Calu3 (cell line): ENCODE measurements at regions not wholly inside any gene's neighbourhood (a gene's known extent, or its start where the extent isn't known, plus 50 kb on each side); places are given as distances from the start of the nearest gene placed in this dataset.

ENCODE experiments used
- BruUV-seq: library from RNA; stranded (reverse); fragments of 400-500 nt; replicated peaks from 2 replicates; lab custom pipeline; 2021; lab: Mats Ljungman, UMichigan
- CTCF ChIA-PET: fragments of 300-600 bp; sonication (Branson Sonifier 250); formaldehyde crosslinking; loops from one replicate; lab custom pipeline; 2022; ENCODE audit warnings: antibody characterized with exemption; lab: Charles Lee
- DNase-seq: peaks from one replicate; pipeline ENCODE4 v3.0.0; 2022
- H3K27ac Mint-ChIP-seq: one replicate; pipeline ENCODE4 v1.8.0; 2022; ENCODE audit warnings: mixed read lengths; ENCODE audit not compliant: unreplicated experiment
- H3K27me3 Mint-ChIP-seq: one replicate; pipeline ENCODE4 v1.8.0; 2022; ENCODE audit warnings: mixed read lengths; ENCODE audit not compliant: unreplicated experiment
- H3K36me3 Mint-ChIP-seq: one replicate; pipeline ENCODE4 v1.8.0; 2022; ENCODE audit warnings: mild to moderate bottlenecking, moderate library complexity, mixed read lengths; ENCODE audit not compliant: insufficient read depth, unreplicated experiment
- H3K4me1 Mint-ChIP-seq: one replicate; pipeline ENCODE4 v1.8.0; 2022; ENCODE audit warnings: mild to moderate bottlenecking, low read depth, mixed read lengths; ENCODE audit not compliant: unreplicated experiment
- H3K4me3 Mint-ChIP-seq: one replicate; pipeline ENCODE4 v1.8.0; 2022; ENCODE audit warnings: mild to moderate bottlenecking, low read depth, moderate library complexity, mixed read lengths; ENCODE audit not compliant: unreplicated experiment
- H3K9me3 Mint-ChIP-seq: one replicate; pipeline ENCODE4 v1.8.0; 2022; ENCODE audit warnings: low read depth, mixed read lengths; ENCODE audit not compliant: unreplicated experiment
- CTCF ChIP-seq: fragments of 200-600 bp; IDR thresholded peaks from one replicate; pipeline ENCODE4 v1.8.0; 2022; ENCODE audit warnings: antibody characterized with exemption; ENCODE audit not compliant: unreplicated experiment
- intact Hi-C: fragments of 100-400 bp; cut with micrococcal nuclease; formaldehyde crosslinking; loops from one replicate; pipeline ENCODE4 v1.10.0; 2022; ENCODE audit not compliant: unreplicated experiment

GRCh38 chr15:39455471-39455991, 125.3 kb upstream of the THBS1 start:
- H3K9me3 Mint-ChIP-seq = no peaks in the 10 kb centered on the region
- H3K4me3 Mint-ChIP-seq = no peak overlapping the region
- H3K27me3 Mint-ChIP-seq = no peaks in the 10 kb centered on the region
- no peak overlapping the region for H3K27ac Mint-ChIP-seq
- no peaks in the 10 kb centered on the region for H3K36me3 Mint-ChIP-seq
- no peak for DNase-seq
- CTCF ChIA-PET = no interaction called here
- no TSS peak for BruUV-seq
- no peak for TF ChIP-seq CTCF
- intact Hi-C loops = no loop called here
- no peaks in the 10 kb centered on the region for H3K4me1 Mint-ChIP-seq

- CTCF ChIA-PET = no interaction called here
- DNase-seq = no peak
- intact Hi-C loops = no loop called here
- Mint-ChIP-seq H3K27me3 (no peaks in the 10 kb centered on the region), H3K4me3 (no peak overlapping the region), H3K4me1 (no peaks in the 10 kb centered on the region), H3K36me3 (no peaks in the 10 kb centered on the region), H3K27ac (no peak overlapping the region), H3K9me3 (no peaks in the 10 kb centered on the region)
- TF ChIP-seq CTCF = no peak
- no TSS peak for BruUV-seq
Observed at GRCh38 chr15:39456159-39456558, 124.7 kb upstream of the THBS1 start.

GRCh38 chr15:39456582-39457330, 124.1 kb upstream of the THBS1 start:
- Mint-ChIP-seq H3K27me3 (no peaks in the 10 kb centered on the region), H3K4me1 (no peaks in the 10 kb centered on the region), H3K27ac (no peak overlapping the region), H3K9me3 (no peaks in the 10 kb centered on the region), H3K4me3 (no peak overlapping the region), H3K36me3 (no peaks in the 10 kb centered on the region)
- CTCF ChIA-PET = no interaction called here
- no peak for DNase-seq
- intact Hi-C loops = no loop called here
- BruUV-seq = no TSS peak
- no peak for TF ChIP-seq CTCF

- no peak for TF ChIP-seq CTCF
- no peak for DNase-seq
- H3K9me3 Mint-ChIP-seq = no peaks in the 10 kb centered on the region
- H3K27ac Mint-ChIP-seq = no peak overlapping the region
- BruUV-seq = no TSS peak
- H3K27me3 Mint-ChIP-seq = no peaks in the 10 kb centered on the region
- CTCF ChIA-PET = no interaction called here
- H3K4me3 Mint-ChIP-seq = no peak overlapping the region
- no peaks in the 10 kb centered on the region for H3K4me1 Mint-ChIP-seq
- H3K36me3 Mint-ChIP-seq = no peaks in the 10 kb centered on the region
- intact Hi-C loops = no loop called here
Observed at GRCh38 chr15:39458131-39458530, 122.7 kb upstream of the THBS1 start.
